GM21526 (cell line): ENCODE measurements at regions not wholly inside any gene's neighbourhood (a gene's known extent, or its start where the extent isn't known, plus 50 kb on each side); places are given as distances from the start of the nearest gene placed in this dataset.
"Not testable (repeated sequence)": the region's sequence is repeated elsewhere in the genome, so short reads cannot be mapped to it uniquely, and the experiment has no call there.

Experiments
- ATAC-seq: cut with Tn5 transposase; IDR thresholded peaks from one replicate; pipeline ENCODE4 v1.9.1; 2021; ENCODE audit warnings: moderate library complexity; ENCODE audit not compliant: unreplicated experiment, low FRiP score

DNA sequence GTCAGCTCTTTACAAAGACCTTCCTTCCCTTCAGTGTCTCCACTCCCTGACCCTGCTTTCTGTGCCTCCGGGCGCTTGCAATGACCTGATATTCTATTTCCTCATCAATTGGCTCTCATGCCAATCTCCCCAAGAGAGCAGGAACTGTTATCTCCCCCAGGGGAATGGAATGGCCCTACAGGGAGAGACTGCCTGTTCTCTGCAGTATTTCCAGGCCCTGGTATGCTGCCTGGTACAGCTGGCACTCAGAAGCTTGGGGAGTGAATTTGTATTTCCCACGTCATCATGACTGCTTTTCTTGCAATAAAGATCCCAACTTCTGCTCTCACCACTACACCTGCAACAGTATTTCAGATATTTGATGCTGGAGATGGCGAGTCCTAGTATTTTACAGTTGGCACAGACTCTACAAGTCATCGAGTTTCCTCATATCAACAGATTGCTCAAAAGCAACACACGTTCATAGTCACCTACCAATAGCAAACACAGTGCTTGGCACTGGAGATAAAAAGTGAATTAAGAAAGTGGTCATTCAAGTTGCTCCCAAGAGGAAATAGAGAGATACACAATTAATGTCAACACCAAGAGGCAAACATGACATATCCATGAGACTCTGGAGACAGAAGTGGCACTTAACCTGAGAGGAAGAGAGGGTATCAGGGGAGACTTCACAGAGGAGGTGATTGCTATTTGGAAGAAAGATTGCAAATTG lies 90.5 kb upstream of the EGFL6 start:
- no peak for ATAC-seq

DNA sequence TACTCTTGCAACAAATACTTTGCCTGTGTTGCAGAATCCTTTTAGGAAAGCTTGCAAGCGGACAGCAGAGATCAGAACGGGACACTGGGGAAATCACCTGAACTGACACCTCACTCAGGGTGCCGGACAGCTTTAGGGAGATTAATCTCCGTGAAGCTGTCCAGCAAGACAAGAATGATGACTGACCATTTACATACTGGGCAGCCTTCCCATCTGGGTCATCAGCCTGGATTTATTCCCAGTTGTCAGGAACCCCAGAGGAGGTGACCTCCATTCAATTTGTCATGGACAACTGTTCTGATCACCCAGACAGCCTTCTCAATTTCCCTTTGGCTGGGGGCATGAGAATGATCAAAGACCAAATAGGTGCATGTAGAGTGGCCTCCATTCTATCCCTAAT lies 93.0 kb upstream of the EGFL6 start:
- ATAC-seq: no peak

DNA sequence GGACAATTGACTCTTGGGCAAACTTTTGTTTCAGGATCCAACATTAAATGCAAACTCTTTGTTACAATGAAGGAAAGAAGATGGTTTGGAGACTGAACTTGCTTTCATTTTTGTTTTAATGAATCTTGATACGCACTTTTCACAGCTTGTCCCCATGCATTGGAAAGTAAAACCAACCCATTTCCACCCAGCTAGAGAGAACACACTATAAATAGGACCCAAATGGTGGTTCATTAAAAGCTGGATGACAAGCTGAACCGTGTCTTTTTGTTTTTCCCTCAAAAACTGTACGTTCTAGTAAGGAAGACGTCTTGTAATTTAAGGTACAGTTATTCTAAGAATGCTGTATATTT lies 95.3 kb upstream of the EGFL6 start:
- ATAC-seq: peak; percentile 27

DNA sequence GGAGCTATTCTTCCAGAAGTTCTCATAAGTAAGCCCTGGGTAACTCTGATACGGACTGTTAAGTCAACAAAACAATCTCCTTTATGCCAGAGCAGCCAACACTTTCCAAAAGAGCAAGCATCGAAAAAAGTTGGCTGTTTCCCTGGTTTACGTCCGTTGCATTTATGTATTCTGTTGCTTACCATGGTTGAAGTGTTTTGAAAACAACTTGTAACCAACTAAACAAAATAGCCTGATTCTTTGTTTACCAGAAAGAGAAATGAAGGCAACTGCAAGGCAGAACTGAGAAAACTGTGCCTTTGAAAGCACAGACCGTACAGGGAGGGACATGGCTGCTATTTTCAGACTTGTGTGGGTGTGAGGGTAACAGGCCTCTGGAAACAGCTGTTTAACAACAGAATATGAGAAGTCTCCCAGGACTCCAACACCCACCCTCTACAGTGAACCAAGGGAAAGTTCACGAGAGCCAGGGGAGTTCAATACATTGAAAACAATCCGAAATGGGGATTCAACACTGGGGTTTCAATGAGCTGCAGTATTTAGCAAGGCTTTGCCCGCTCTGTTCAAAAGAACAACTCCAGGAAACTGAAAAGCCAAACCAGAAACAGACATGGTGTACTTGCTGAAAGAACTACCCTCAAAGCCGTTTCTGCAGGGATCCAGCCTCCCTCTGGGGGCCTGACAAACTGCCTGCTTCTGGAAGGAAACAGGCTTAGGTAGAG lies 95.8 kb upstream of the EGFL6 start:
- peak; percentile 76 for ATAC-seq

DNA sequence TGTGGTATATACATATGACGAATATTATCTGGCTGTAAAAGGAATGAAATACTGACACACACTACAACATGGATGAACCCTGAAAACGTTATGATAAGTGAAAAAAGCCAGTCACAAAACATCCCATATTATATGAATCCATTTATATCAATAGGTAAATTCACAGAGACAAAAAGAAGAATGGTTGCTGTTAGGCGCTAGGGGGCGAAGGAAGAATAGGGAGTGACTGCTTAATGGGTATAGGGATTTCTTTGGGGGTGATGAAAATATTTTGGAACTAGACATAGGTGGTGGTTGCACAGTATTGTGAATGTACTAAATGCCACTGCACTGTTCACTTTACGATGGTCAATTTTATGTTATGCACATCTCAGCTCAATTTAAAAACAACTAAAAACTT lies 96.4 kb upstream of the EGFL6 start:
- ATAC-seq: peak; percentile 31

DNA sequence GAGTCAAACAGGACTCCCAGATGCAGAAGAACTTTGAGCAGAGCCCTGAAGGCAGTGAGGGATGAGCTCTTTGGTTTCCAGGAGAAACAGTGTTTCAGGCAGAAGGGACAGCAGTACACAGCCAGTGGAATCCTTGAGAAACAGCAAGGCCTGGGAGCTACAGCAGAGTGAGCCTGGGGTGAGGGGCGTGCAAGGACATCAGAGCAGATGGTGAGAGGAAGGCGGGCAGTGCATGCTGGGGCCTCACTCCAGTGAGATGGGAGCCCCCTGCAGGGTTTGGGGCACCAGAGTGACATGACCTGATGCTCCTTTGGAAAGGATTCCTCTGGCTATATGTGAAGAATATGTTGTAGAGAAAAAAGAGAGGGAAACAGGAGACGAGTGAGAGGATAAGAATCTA lies 98.1 kb upstream of the EGFL6 start:
- no peak for ATAC-seq

DNA sequence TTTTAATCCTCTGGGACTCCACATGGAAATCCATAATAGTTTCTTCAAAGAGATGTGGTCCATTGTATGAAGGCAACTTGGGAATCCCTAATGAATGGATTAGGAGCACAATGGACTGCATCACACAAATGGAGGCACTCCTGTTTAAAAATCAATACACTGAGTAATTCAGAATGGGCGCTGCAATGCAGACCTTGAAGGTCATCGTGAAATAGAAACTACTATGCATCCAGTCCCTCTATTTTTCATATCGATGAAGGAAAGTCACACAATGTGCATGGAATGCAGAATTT lies 98.8 kb upstream of the EGFL6 start:
- no peak for ATAC-seq

DNA sequence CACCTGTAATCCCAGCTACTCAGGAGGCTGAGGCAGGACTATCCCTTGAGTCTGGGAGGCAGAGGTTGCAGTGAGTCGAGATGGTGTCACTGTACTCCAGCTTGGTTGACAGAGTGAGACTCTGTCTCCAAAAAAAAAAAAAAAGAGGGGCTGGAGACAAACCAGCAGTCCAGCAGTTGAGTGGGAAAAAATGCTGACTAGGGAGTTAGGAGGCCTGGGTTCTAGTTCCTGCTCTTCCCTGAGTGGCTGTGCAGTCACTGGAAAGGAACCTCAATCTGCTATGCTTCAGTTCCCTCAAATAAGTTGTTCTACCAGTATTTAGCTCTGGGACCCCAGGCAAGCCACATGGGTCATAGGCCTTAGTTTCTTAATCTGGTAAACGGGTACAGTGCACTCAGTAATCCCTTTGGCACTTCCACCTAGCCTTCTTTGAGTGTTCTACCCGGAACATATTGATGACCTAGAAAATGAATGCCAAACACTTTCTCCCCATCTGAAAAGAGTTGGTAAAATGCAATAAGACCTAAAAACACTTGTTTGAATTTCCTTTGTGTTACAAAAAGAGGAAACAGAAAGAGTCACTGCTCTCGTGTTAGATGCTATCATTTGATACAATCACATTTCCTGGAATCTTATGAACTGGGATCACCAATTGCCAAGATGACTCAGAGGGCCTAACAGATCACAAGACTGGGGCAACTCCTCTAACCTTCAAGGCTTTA lies 99.3 kb upstream of the EGFL6 start:
- no peak for ATAC-seq

DNA sequence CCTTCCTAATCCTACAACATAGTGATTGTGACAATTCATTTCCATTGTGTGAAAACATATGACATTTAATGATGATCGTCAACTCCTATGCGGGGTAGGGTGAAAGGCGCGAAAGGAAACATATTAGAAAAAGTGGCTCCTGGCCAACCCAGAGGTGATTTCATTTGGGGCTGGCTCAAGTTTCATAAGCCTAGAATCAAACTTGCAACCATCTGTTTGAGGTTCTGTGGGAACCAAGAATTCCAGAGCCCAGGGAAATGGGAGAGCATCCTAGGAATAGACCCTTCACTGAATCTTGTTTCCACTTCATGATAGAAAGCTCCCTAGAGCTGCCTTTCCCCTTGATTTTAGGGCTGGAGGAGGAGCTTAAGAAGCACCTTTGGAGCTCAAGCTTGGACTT lies 101.3 kb upstream of the EGFL6 start:
- no peak for ATAC-seq

DNA sequence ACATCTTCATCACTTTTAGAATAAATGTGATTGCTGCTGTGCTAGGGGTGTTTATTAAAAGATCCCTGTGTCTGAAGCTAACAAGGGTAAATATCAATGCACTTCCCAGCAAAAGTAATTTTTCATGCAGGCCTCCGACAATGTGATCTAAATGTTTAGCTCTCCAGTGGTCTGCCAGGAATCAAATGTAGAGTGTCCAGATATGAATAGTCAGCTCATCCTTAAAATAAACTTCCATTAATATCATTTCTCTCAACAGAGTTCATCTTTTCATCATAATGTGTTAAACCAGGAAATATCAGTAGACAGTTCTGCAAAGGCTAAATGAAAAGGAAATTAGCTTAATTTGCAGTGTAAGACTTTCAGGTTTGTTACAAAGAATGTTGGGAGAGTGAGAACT lies 102.2 kb upstream of the EGFL6 start:
- no peak for ATAC-seq

DNA sequence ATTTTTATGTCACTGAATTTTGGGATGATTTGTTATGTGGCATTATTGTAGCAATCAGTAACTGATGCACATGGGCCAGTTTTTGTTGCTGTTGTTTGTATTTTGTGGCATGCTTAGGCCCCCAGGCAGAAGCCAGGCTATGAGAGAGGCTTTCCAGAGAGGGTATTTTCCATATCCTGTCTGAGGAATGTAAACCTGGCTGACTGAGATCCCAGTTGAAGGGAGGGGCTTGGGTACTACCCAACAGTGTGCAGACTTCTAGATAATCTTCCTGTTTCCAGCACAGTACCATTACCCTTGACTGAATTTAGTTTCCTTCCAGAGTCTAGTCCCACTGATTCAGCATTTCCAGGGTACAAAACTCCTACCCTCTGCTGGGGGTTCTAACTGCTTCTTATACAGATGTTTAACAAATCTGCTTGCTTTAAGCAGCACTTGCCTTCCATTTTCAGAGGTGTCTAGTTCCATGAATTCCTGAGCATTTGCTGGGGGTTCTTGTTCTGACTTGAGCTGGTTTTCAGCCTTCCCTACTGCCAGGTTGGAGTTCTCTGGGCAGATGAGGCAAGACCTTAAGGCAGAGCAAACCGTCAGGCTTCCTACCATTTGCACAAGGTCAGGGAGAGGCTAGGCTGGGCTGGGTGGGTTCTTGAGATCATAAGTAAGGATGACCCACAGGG lies 104.7 kb upstream of the EGFL6 start:
- ATAC-seq: no peak

DNA sequence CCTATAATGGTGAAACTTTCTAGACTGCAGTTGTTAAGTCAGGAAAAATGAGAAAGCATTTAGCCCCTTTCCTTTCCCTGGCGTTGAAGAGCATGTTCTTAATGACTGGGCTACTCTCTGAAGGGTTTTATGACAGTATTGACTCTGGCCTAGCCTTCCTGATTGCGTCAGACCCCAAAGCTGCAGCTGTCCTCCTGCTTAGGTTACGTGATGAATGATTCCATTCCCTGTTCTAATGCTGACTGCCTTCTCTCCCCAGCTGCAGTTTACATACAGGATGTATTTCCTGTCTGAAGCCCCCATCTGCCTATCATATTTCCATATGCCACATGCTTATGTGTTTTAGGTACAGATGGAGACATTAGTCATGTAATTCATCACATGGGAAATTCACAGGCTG lies 105.8 kb upstream of the EGFL6 start:
- ATAC-seq: no peak

DNA sequence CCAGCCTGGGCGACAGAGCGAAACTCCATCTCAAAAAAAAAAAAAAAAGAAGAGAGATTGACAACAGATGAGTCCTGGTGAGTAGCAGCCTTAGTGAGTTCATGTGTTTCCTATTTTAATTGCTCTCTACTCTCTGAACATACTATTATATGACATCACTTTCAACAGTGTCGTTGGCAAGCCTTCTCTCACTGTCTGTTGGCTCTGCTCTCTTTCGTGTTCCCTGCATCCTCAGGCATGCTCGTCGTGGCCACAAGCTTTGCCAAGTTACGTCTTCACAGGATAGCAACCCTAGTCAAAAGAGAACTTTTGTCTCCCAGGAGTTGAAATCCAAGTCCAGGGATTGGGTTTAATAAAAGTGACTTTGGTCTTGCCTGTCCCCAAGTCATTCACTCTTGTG lies 117.1 kb upstream of the EGFL6 start:
- ATAC-seq: no peak

DNA sequence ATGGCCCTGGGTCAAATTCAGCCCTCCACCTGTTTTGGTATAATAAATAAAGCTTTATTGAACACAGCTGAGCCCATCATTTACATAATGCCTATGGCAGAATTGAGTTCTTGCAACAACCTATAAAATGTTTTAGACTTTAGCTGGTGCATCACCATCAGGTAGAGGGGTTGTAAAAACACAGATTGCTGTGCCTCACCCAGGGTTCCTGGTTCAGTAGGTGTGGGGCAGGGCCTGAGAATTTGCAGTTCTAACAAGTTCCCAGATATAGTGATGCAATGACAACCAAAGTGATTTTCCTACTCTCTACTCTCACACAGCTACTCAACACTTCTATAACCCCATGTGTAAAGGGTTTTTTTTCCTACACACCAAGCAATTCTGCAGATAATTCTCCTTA lies 120.0 kb upstream of the EGFL6 start:
- no peak for ATAC-seq

DNA sequence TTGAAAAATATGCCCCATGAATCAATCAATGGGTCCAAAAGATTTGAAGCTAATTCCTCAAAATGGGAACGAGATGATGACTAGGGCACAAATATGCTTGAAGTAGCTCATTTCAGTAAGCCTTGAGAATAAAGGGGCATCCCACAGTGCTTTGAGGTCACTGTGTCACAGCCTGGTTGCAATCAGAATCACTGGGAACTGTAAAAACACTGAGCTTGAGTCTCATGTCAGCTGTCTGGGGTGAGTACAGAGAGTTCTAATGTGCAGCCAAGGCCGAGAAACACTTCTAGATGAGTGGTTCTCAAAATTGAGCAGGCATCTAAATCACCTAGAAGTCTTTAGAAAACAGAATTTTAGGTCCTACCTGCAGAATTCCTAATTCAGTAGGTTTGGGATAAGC lies 120.5 kb upstream of the EGFL6 start:
- no peak for ATAC-seq

DNA sequence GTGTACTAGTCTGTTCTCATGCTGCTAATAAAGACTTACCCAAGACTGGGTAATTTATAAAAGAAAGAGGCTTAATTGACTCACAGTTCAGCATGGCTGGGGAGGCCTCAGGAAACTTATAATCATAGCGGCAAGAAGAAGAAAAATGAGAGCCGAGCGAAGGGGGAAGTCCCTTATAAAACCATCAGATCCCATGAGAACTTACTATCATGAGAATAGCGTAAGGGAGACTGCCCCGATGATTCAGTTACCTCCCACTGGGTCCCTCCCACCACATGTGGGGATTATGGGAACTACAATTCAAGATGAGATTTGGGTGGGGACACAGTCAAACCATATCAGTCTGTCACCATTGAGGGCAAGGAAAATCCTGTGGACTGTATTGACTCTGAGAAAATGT lies 121.8 kb upstream of the ATXN3L start:
- ATAC-seq: not testable (repeated sequence)

DNA sequence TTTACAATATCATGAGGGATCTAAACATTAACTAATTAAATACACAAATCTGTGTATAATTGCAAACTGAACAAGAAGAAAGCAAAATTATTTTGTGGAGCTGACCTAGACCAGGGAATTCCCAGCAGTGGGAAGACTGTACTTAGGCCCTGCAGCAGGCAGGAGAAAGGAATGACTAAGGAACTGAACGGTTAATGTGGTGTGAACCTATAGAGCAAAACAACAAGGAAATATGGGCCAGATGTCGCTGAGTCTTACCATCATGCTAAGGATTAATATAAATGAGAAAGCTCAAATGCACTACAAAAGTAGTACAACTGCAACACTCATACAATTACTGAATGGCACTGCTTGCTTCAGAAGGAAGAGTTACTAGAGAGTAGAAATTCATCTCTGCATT lies 120.3 kb upstream of the ATXN3L start:
- ATAC-seq: no peak

DNA sequence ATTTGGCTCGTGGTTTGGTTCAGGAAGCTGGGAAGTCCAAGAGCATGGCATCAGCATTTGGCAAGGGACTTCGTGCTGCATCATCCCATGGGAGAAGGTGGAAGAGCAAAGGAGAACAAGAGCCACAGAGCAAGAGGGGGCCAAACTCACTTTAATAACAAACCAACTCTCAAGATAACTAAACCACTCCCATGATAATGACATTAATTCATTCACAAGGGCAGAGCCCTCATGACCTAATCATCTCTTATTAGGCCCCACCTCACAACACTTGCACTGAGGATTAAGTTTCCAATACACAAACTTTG lies 113.4 kb upstream of the ATXN3L start:
- ATAC-seq: no peak

DNA sequence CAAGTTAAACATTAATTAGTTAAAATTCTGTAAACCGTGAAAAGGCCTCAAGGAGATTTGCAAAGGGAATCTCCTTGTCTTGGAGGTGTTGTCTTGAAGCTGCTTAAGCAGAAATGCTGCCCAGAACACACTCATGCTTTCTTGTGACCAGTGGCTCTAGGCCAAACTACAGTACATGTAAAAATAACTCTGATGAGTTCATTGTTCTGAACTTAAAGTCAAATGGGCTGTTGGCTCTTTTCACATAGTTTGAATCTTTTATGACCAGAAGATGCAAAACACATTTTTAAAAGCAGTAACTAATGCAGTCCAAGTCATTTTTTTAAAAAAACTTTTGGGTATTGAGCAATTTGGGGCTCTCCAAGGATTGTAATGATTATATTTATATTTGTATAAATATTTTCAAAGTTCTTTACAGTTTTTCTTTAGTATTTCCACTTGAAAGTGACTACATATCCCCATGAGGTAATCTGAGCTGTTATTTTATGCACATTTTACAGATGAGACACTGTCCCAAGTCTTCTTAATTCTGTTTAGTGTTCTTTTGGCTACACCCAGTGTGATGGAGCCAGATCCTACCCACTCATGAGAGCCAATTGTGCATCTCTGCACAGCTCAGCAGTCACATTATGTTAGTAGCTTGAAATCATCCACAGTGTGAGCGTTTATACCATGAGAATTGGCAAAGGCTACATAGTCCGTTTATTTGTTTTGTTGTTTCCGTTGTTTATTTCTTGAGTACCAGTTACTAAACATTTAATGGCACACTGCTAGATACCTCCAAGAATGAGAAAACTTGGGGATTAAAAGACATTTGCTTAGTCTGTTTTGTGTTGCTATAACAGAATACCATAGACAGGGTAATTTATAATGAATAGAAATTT lies 112.8 kb upstream of the ATXN3L start:
- ATAC-seq: no peak

DNA sequence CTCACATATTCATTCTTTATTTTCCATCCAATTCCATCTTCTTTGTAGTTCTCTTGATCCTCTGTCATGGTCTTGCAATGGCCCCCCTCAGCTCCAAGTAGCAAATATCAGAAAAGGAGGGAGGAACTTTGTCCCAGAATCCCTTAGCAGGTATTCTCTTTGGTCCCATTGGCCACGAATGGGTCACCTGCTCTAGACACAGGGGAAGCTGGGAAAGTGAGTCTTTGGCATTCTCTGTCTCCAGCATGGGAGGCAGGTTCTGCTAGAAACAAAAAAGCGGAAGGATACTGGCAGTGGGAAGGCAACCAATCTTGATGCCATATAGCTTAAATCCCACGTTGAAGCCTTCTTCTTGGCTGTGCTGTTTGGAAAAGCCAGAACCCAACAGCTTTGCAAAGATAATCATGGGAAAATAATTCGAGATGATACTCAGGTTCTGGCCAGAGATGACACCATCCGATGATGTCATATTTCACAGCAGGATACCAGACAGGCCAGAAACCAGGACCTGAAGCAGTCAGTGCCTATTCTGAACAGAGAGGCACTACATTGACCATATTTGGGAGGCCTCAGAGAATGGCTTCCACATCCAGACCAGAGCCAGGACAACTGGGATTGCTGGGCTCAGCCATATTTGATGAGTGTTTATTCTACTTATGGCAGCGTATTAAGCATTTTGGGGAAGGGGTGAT lies 110.4 kb upstream of the ATXN3L start:
- ATAC-seq: no peak
